AG09319 (cell line): ENCODE measurements at regions not wholly inside any gene's neighbourhood (a gene's known extent, or its start where the extent isn't known, plus 50 kb on each side); places are given as distances from the start of the nearest gene placed in this dataset.

ENCODE experiments used
- DNase-seq: peaks from one replicate; pipeline ENCODE4 v3.0.0-alpha.2; 2010; ENCODE audit warnings: low read depth; ENCODE audit errors: extremely low read depth
- TF ChIP-seq, protein P1 (sequence below): IDR thresholded peaks from 2 replicates; pipeline ENCODE4 v1.5.1; 2011; ENCODE audit warnings: low read depth, mild to moderate bottlenecking, inconsistent platforms, low read length, moderate library complexity

DNA sequence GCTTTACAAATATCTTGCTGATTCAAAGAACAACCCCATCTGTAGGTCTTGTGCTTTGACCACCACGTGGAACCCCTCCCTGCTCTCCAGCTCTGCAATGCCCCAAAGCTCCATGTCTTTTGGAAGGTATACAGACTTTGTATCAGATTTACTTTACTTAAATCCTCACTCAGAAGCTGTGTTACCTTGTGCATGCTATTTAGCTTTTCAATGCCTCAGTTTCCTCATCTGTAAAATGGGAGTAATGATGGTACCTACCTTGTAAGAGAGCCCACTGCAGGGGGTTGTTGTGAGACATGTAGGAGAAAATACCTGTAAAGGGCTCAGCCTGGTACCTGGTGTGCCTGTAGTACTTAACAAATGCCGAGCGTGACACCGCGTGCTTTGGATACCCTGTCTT is 200.2 kb upstream of the CHD6 start:
- TF ChIP-seq, protein P1, sequence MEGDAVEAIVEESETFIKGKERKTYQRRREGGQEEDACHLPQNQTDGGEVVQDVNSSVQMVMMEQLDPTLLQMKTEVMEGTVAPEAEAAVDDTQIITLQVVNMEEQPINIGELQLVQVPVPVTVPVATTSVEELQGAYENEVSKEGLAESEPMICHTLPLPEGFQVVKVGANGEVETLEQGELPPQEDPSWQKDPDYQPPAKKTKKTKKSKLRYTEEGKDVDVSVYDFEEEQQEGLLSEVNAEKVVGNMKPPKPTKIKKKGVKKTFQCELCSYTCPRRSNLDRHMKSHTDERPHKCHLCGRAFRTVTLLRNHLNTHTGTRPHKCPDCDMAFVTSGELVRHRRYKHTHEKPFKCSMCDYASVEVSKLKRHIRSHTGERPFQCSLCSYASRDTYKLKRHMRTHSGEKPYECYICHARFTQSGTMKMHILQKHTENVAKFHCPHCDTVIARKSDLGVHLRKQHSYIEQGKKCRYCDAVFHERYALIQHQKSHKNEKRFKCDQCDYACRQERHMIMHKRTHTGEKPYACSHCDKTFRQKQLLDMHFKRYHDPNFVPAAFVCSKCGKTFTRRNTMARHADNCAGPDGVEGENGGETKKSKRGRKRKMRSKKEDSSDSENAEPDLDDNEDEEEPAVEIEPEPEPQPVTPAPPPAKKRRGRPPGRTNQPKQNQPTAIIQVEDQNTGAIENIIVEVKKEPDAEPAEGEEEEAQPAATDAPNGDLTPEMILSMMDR: no peak
- DNase-seq: no peak

DNA sequence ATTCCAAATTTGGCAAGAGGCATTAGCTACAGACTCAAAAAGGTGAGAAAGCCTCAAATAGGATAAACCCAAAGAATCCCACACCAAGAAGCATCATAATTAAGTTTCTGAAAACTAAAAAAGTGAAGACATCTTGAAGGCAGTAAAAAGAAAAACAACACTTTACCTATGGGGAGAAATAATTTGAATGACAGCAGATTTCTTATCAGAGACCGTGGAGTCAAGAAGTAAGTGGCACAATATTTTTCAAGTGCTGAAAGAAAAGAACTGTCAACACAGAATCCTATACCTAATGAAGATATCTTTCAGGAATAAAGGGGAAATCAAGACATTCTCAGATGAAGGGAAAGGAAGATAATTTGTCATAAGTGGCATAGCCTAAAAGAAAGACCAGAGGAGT is 193.3 kb upstream of the CHD6 start:
- DNase-seq: no peak
- TF ChIP-seq, protein P1: no peak

DNA sequence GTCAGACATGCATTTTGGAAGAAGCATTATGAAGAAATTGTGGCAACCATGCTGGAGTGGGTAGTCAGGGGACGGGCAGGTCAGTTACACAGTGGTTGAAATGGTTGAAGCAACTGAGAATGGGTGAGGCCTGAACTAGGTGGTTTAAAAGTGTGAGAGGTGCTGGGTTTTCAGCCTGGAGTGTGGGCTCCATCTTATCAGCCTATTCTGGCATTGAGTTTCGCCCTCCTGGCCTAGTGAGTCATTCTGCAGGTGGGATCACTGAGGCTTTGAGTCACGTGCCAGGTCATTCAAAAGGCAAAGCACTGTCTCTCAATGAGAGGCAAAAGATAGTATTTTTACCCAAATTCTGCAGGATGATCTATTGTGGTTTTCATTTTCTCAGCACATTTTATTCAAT is 181.9 kb upstream of the CHD6 start:
- TF ChIP-seq, protein P1: no peak
- DNase-seq: no peak

DNA sequence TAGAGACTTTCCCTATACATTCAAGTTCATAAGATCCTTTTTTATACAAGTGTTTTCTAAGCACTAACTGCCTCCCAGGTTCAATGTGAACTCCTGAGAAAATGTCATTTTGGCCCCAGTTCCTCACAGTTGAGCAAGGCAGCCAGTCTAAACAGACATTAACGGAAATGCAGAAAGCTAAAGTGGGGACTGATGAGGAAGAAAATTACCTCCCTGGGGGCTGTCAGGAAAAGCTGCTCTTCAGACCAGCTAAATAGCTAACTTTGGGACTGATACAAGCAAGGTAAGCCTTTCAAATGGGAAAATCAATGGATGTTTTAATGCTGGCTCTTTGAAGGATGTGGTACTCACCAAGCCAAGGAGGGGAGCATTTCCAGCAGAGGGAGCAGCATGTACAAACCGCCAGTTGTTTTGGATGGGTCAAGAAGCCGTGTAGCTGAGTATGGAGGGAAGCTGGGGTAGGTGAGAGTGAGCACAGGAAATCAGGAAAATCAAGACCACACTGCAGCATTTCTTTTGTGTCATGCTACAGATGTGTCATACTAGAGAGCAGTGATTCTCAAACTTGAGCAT is 180.8 kb upstream of the CHD6 start:
- DNase-seq: no peak
- TF ChIP-seq, protein P1: no peak

DNA sequence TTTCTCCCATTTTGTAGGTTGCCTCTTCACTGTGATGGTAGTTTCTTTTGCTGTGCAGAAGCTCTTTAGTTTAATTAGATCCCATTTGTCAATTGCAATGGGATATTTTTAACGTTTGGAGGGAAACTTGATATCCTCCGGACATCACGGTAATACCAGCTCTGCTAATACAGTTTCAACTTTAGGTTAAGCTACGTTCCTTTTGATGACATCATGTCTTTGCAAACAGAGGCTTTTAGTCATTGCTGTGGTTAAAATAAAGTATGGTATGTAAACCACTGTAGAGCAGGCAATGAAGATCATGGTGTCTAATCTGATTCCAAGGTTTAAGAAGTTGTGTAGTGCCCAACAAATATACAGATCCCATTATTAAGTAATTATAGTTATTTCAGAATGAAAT is 168.0 kb upstream of the CHD6 start:
- TF ChIP-seq, protein P1: no peak
- no peak for DNase-seq

DNA sequence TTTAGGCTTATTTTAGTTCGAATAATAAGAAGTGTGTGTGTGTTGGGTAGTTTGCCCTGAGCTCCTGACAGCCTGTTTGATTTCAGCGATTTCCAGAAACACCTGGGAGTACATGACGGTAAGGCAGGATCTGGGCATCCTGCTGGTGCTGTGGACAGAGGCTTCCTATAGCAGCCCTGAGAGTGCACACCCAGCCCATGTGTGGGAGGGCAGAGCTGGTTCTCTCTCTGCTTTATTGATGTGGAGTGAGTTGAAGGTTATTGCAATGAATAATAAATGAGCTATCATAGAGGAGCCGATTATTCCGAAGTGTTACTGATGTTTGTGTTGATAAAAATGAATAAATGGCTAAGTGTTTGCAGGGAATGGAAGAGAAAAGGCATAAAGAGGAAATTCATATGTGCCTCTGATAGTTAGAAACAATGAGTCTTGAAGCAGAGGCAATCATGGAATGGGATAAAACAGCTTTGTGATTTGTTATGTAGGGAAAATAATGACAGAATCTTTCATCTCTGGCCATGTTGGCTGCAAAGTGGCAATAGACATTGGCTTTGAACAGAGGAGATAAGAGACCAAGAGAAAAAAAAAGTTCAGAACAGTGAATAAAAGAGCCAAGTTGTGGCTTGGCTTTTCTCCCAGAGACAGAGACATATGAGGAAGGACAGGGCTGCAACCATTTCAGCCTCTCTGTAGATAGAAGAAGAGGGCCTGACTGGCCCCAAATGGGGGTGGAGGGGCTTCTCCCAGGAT is 166.2 kb upstream of the CHD6 start:
- DNase-seq: no peak
- TF ChIP-seq, protein P1: no peak

DNA sequence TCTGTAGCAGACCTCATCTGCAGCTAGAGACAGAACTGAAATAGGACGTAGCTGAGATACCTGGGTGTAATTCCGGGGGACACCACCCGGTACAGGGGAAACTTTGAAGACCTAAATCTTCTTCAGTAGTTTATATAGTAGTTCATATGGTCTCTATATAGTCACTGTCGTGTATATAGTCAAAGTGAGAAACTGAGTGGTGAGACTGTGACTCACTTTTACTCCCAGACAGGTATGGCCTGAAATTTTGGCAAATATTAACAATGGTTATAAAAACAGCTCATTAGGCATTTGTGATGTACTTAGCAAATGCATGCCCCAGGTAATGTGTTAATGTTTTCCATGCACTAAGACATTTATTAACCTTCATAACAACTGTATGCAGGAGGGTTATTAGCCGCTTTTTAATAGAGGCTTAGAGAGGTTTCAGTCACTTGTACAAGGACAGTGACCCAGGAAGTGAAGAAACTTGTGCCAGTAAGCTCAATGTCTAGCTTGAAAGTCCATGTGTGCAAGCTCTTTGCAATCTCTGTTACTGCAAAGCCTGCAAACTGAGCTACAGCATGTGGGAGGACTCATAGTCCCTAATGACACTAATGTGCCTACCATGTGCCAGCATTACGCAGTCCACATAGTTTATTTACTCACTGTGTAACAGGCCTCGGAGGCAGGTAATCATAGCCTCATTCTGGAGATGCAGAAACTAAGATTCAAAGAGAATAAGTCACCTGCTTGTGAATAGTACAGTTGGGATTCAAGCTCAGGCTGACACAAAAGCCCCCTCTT is 165.4 kb upstream of the CHD6 start:
- TF ChIP-seq, protein P1: no peak

More for the DNA sequence above, 165.4 kb upstream of the CHD6 start:
- no peak for DNase-seq
